Fibroblast of the aortic adventitia (primary cell): ENCODE measurements at regions not wholly inside any gene's neighbourhood (a gene's known extent, or its start where the extent isn't known, plus 50 kb on each side); places are given as distances from the start of the nearest gene placed in this dataset.

Source experiments
- DNase-seq: peaks from one replicate; pipeline ENCODE4 v3.0.0-alpha.2; 2010; ENCODE audit warnings: low read depth
- H3K4me3 ChIP-seq: 2 replicates; pipeline ENCODE4 v1.5.1; 2011; ENCODE audit warnings: low read depth, mild to moderate bottlenecking, control low read depth, low read length, moderate library complexity
- TF ChIP-seq, protein P1 (sequence below): IDR thresholded peaks from 2 replicates; pipeline ENCODE4 v1.5.1; 2011; ENCODE audit warnings: mild to moderate bottlenecking, low read length, control low read depth, inconsistent platforms; ENCODE audit not compliant: insufficient read depth

DNA sequence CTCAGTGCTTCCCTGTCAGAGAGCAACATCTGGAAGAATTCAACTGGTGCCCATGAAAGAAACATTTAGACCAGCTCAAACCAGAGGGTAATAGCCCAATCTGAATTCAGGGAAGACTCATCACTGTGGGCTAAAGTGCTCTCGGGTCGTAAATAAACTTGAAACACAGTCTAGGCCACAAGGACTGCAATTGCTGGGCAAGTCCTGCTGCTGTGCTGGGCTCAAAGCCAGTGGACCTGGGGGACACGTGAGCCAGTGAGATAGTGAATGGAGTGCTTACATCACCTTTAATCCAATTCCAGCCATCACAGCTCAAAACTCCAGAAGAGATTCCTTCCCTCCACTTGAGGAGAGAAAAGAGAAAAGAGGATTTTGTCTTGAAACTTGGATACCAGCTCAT lies 78.1 kb upstream of the DAP start:
- DNase-seq: no peak
- no peak overlapping the region for H3K4me3 ChIP-seq
- TF ChIP-seq, protein P1, sequence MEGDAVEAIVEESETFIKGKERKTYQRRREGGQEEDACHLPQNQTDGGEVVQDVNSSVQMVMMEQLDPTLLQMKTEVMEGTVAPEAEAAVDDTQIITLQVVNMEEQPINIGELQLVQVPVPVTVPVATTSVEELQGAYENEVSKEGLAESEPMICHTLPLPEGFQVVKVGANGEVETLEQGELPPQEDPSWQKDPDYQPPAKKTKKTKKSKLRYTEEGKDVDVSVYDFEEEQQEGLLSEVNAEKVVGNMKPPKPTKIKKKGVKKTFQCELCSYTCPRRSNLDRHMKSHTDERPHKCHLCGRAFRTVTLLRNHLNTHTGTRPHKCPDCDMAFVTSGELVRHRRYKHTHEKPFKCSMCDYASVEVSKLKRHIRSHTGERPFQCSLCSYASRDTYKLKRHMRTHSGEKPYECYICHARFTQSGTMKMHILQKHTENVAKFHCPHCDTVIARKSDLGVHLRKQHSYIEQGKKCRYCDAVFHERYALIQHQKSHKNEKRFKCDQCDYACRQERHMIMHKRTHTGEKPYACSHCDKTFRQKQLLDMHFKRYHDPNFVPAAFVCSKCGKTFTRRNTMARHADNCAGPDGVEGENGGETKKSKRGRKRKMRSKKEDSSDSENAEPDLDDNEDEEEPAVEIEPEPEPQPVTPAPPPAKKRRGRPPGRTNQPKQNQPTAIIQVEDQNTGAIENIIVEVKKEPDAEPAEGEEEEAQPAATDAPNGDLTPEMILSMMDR: no peak

DNA sequence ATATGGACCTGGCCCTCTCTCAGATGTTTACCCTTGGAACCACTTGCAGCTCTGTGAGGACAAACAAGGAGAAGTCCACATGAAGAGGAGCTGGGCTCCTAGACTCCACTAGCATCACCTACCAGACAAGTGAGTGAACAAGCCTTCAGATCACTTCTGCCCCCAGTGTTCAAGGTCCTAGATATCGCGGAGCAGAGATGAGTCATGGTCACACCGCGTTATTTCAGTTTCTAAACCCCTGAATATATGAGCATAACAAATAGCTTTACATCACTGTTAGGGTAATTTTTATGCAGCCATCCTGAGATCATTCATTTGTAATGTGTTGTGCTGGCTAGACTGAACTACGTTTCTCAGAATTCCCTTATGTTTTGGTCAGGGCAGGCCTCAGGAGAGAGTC lies 77.0 kb upstream of the DAP start:
- H3K4me3 ChIP-seq: no peak overlapping the region
- no peak for DNase-seq
- TF ChIP-seq, protein P1: no peak

DNA sequence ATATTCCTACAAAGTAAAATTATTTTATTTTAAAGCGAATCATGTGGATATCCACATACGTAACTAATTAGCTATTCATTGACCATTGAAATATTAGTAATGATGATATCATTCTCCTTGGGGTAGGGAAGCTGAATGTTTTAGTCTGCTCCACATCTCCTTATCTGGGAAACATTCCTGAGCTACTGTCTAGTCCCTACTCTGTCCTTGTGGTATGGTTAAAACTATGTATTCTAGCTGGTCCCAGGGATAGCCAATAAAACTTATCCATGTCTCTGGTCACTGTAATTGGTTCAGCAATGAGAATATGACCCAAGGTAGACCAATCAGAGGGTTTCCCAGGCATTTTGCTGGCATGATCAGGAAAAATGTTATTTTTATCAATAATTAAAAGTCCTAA lies 76.0 kb upstream of the DAP start:
- H3K4me3 ChIP-seq: no peak overlapping the region
- peak; percentile 44 for DNase-seq
- TF ChIP-seq, protein P1: no peak

DNA sequence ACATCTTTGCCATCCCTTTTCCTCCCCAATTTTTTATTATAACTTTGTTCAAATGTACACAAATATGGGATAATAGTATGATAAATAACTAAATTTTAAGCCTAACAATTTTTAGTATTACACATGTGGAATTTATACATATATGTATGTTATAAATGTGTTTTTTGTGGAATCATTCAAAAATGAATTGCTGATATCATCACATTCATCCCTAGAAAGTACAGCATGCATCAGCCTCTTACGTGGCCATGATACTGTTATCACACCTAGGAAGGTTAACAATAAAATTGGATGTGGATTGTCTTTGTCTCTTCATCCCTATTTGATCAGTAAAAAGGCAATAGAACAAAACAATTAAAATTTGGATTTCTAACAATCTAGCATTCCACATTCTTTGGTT lies 73.7 kb upstream of the DAP start:
- no peak for DNase-seq
- TF ChIP-seq, protein P1: no peak
- H3K4me3 ChIP-seq: no peak overlapping the region

DNA sequence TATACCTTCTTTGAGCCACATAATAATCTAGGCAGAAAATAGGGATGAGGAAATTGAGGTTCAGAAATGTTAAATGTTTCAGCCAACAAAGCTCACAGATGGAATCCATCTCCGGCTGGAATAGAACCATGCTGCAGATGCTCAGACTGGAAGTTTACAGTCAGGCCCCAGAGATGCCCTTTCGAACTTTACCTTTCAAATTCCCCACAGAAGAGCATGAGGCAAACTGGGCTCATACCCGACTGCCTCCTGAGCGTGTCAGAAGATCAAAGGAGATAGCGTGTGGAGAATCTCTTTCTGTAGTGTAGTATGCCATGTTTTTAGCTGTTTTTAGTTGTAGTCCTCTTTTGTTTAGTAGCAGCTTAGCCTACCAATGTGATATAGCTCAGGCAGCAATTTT lies 72.0 kb upstream of the DAP start:
- DNase-seq: peak; percentile 57
- TF ChIP-seq, protein P1: no peak
- no peak overlapping the region for H3K4me3 ChIP-seq

DNA sequence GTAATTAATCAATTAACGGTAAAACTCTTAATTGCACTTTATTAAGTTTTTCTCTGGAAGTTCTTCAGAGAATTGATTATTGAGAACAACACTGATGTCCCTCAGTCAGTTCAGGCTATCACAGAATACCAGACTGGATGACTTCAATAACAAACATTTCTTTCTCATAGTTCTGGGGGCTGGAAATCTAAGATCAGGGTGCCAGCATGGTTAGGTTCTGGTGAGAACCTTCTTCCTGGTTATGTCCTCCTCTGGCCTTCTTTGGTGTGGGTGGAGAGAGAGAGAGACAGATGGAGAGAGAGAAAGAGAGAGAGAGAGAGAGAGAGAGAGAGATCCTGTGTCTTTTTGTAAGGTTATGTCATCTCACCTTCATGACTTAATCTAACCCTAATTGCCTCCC lies 71.4 kb upstream of the DAP start:
- H3K4me3 ChIP-seq: no peak overlapping the region
- DNase-seq: no peak
- TF ChIP-seq, protein P1: no peak

DNA sequence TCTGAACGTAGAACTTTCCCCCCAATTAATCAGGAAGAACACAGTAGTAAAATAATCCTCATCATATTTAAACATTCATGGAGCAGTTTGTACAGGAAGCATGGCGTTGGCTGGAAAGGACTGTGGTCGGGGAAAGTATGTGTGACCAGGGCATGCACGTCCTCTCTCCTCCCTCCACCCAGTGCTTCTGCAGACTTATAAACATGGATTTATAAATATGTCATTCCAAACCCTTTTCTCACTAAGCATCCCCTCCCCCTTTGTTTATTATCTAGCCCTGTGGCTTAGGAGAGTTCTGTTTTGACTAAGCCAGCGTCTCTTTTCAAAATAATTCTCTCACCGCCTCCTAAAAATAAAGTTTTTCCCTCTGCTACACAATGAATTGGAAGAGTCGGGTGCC lies 70.4 kb upstream of the DAP start:
- peak; percentile 49 for DNase-seq
- TF ChIP-seq, protein P1: no peak
- no peak overlapping the region for H3K4me3 ChIP-seq
